PC-3 (cell line): ENCODE measurements at regions not wholly inside any gene's neighbourhood (a gene's known extent, or its start where the extent isn't known, plus 50 kb on each side); places are given as distances from the start of the nearest gene placed in this dataset.

ENCODE experiments used
- ATAC-seq: fragments of 200-7000 bp; cut with Tn5 transposase; 2 replicates; pipeline ENCODE4 v1.9.1; 2020; ENCODE audit warnings: mild to moderate bottlenecking, moderate library complexity
- BruUV-seq: library from RNA; stranded (reverse); fragments of 400-500 nt; replicated peaks from 2 replicates; lab custom pipeline; 2021; lab: Mats Ljungman, UMichigan
- CTCF ChIA-PET: fragments of 300-600 bp; sonication (Branson Sonifier 250); formaldehyde crosslinking; loops from one replicate; lab custom pipeline; 2022; ENCODE audit warnings: antibody characterized with exemption; lab: Charles Lee
- POLR2A ChIA-PET: fragments of 300-600 bp; sonication (Branson Sonifier 250); formaldehyde crosslinking; loops from one replicate; lab custom pipeline; 2022; ENCODE audit warnings: antibody characterized with exemption; ENCODE audit not compliant: unreplicated experiment; lab: Charles Lee
- DNase-seq: peaks from one replicate; pipeline ENCODE4 v3.0.0-alpha.2; 2015
- H2AFZ ChIP-seq: fragments of 300-600 bp; sonication (generic); 2 replicates; pipeline ENCODE4 v1.6.0; 2016; ENCODE audit warnings: antibody characterized with exemption, low read length
- H3F3A ChIP-seq: fragments of 300-600 bp; sonication (generic); one replicate; pipeline ENCODE4 v1.6.0; 2017; ENCODE audit warnings: antibody characterized with exemption, low read length, control low read depth, mild to moderate bottlenecking; ENCODE audit not compliant: unreplicated experiment
- H3K27ac ChIP-seq: fragments of 300-600 bp; sonication (generic); 2 replicates; pipeline ENCODE4 v1.5.1; 2016; ENCODE audit warnings: mild to moderate bottlenecking, low read length
- H3K27me3 ChIP-seq: fragments of 300-600 bp; sonication (generic); 2 replicates; pipeline ENCODE4 v1.6.1; 2016; ENCODE audit warnings: low read length, mixed read lengths
- H3K36me3 ChIP-seq: fragments of 300-600 bp; sonication (generic); 2 replicates; pipeline ENCODE4 v1.6.1; 2016; ENCODE audit warnings: low read depth, mixed run types, low read length, mixed read lengths
- H3K4me1 ChIP-seq: fragments of 300-600 bp; sonication (generic); 2 replicates; pipeline ENCODE4 v1.5.1; 2016; ENCODE audit warnings: low read length; ENCODE audit not compliant: insufficient read depth
- H3K4me2 ChIP-seq: fragments of 300-600 bp; sonication (generic); 2 replicates; pipeline ENCODE4 v1.6.0; 2016; ENCODE audit warnings: low read length
- H3K4me3 ChIP-seq: fragments of 300-600 bp; sonication (generic); 2 replicates; pipeline ENCODE4 v1.5.1; 2016; ENCODE audit warnings: mild to moderate bottlenecking, low read length, mixed read lengths
- H3K79me2 ChIP-seq: fragments of 300-600 bp; sonication (generic); 2 replicates; pipeline ENCODE4 v1.6.1; 2017; ENCODE audit warnings: low read length, mixed read lengths
- H3K9ac ChIP-seq: fragments of 300-600 bp; sonication (generic); 2 replicates; pipeline ENCODE4 v1.6.0; 2016; ENCODE audit warnings: mild to moderate bottlenecking, low read length
- H3K9me2 ChIP-seq: fragments of 300-600 bp; sonication (generic); replicated peaks from 2 replicates; pipeline ENCODE4 v1.6.1; 2016; ENCODE audit warnings: mixed run types, low read length, mixed read lengths
- H3K9me3 ChIP-seq: fragments of 300-600 bp; sonication (generic); 2 replicates; pipeline ENCODE4 v1.6.1; 2016; ENCODE audit warnings: low read length, mixed read lengths
- H4K20me1 ChIP-seq: fragments of 300-600 bp; sonication (generic); 2 replicates; pipeline ENCODE4 v1.6.1; 2016; ENCODE audit warnings: low read length, mixed read lengths
- EZH2 ChIP-seq: fragments of 300-600 bp; sonication (generic); IDR thresholded peaks from one replicate; pipeline ENCODE4 v1.6.1; 2017; ENCODE audit warnings: antibody characterized with exemption, mild to moderate bottlenecking, low read length; ENCODE audit not compliant: unreplicated experiment
- EZH2phosphoT487 ChIP-seq: fragments of 300-600 bp; sonication (generic); IDR thresholded peaks from 2 replicates; pipeline ENCODE4 v1.6.1; 2018; ENCODE audit warnings: mild to moderate bottlenecking, antibody characterized with exemption, low read length, borderline replicate concordance
- intact Hi-C: fragments of 100-400 bp; cut with micrococcal nuclease; formaldehyde crosslinking; loops from 2 replicates; pipeline ENCODE4 v1.9.0; 2023
- TF ChIP-seq, protein P1 (sequence below): fragments of 300-600 bp; sonication (generic); conservative IDR thresholded peaks from 2 replicates; pipeline ENCODE4 v1.5.1; 2017; ENCODE audit warnings: antibody characterized with exemption, low read depth, mild to moderate bottlenecking, low read length

DNA sequence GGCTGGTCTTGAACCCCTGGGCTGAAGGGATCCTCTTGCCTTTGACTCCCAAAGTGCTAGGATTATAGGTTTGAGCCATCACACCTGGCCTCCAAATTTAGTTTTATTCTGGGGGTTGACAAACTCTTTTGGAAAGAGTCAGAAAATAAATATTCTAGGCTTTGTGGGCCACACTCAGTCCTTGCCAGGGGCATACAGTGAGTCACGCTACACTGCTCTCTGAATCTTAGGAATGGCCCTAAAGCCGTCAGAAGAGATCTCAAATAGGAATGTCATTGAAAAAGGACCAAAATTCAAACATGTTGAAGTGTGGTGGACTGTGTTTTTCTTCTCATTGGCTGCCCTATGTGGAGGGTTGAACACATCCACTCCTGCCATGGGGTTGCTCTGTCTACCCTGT is 127.7 kb upstream of the BASP1 start:
- intact Hi-C loops, result no loop called here
- POLR2A ChIA-PET, result no interaction called here
- H3K27me3 ChIP-seq, result no peaks in the 10 kb centered on the region
- CTCF ChIA-PET, result no interaction called here
- no peaks in the 10 kb centered on the region for H3F3A ChIP-seq
- H3K79me2 ChIP-seq, result no peaks in the 10 kb centered on the region
- H3K4me1 ChIP-seq, result peaks cover 13% of the 10 kb centered on the region
- no peaks in the 10 kb centered on the region for H3K9me2 ChIP-seq
- no peak overlapping the region for H3K4me3 ChIP-seq
- no TSS peak for BruUV-seq
- no peaks in the 10 kb centered on the region for H3K9me3 ChIP-seq
- ATAC-seq, result peak; percentile 67
- H4K20me1 ChIP-seq, result no peaks in the 10 kb centered on the region
- no peak overlapping the region for H3K9ac ChIP-seq
- peak overlapping the region; percentile 36 for H2AFZ ChIP-seq
- H3K27ac ChIP-seq, result peak overlapping the region; percentile 9; the same call in 1 of the 2 replicates
- DNase-seq, result peak; percentile 86
- H3K36me3 ChIP-seq, result no peaks in the 10 kb centered on the region
- TF ChIP-seq EZH2 (no peak), EZH2phosphoT487 (no peak)
- TF ChIP-seq, protein P1, sequence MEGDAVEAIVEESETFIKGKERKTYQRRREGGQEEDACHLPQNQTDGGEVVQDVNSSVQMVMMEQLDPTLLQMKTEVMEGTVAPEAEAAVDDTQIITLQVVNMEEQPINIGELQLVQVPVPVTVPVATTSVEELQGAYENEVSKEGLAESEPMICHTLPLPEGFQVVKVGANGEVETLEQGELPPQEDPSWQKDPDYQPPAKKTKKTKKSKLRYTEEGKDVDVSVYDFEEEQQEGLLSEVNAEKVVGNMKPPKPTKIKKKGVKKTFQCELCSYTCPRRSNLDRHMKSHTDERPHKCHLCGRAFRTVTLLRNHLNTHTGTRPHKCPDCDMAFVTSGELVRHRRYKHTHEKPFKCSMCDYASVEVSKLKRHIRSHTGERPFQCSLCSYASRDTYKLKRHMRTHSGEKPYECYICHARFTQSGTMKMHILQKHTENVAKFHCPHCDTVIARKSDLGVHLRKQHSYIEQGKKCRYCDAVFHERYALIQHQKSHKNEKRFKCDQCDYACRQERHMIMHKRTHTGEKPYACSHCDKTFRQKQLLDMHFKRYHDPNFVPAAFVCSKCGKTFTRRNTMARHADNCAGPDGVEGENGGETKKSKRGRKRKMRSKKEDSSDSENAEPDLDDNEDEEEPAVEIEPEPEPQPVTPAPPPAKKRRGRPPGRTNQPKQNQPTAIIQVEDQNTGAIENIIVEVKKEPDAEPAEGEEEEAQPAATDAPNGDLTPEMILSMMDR, result no peak
- H3K4me2 ChIP-seq, result no peak overlapping the region

DNA sequence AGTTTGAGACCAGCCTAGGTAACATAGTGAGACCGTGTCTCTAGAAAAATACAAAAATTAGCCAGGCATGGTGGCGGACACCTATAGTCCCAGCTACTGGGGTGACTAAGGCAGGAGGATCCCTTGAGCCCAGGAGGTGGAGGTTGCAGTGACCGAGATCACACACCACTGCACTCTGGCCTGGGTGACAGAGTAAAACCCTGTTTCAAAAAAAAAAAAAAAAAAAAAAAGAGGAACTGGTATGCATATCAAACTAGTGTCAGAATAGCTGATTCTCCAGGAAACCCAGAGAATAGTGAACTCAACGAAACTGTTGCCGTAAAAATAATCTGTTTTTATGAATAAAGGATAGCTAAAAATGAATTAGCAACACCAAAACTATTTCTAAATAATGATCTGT is 126.6 kb upstream of the BASP1 start:
- Histone ChIP-seq H3F3A (no peaks in the 10 kb centered on the region), H3K79me2 (no peaks in the 10 kb centered on the region), H4K20me1 (no peaks in the 10 kb centered on the region), H3K9me2 (no peaks in the 10 kb centered on the region), H3K27me3 (no peaks in the 10 kb centered on the region), H3K4me1 (peaks cover 13% of the 10 kb centered on the region), H3K9ac (no peak overlapping the region), H3K27ac (no peak overlapping the region), H3K36me3 (no peaks in the 10 kb centered on the region), H3K9me3 (no peaks in the 10 kb centered on the region), H2AFZ (no peak overlapping the region), H3K4me3 (no peak overlapping the region), H3K4me2 (no peak overlapping the region)
- CTCF ChIA-PET, result interaction anchor here (0.6 kb wide), 1 partner anchor 300 kb away, joined by 4 read pairs; no protein-coding TSS in a partner anchor
- no TSS peak for BruUV-seq
- intact Hi-C loops, result no loop called here
- DNase-seq, result no peak
- POLR2A ChIA-PET, result interaction anchor here (0.6 kb wide), 1 partner anchor 23 kb away, joined by 33 read pairs; no protein-coding TSS in a partner anchor
- no peak for ATAC-seq
- TF ChIP-seq, protein P1, result no peak
- no peak for TF ChIP-seq EZH2
- TF ChIP-seq EZH2phosphoT487, result no peak

DNA sequence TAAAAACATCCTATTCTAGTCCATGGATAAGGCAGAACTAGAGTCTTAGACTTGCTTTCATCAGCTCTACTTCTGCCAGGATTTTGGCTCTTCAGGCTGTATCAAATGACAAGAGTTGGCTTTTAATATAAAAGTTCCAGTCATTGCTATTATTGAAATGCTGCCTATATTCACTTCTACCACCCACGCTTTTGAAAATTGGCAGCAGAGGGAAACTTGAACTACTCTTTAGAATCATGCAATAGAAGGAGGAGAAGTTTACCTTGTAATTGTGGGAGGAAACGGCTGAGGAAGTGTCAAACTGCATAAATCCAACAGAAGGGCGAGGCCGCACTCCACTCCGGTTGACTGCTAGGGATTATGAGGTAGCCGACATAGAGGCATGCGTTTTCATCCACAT is 122.6 kb upstream of the BASP1 start:
- H3K79me2 ChIP-seq, result no peaks in the 10 kb centered on the region
- CTCF ChIA-PET, result no interaction called here
- intact Hi-C loops, result no loop called here
- no peaks in the 10 kb centered on the region for H3K27me3 ChIP-seq
- no peak for ATAC-seq
- no peak overlapping the region for H3K9ac ChIP-seq
- H2AFZ ChIP-seq, result no peak overlapping the region
- H3K27ac ChIP-seq, result no peak overlapping the region
- H3K36me3 ChIP-seq, result no peaks in the 10 kb centered on the region
- H3K4me3 ChIP-seq, result no peak overlapping the region
- H3K9me3 ChIP-seq, result no peaks in the 10 kb centered on the region
- no peaks in the 10 kb centered on the region for H3K9me2 ChIP-seq
- no peak for TF ChIP-seq EZH2phosphoT487
- TF ChIP-seq, protein P1, result no peak
- no peak for TF ChIP-seq EZH2
- POLR2A ChIA-PET, result no interaction called here
- H4K20me1 ChIP-seq, result no peaks in the 10 kb centered on the region
- no peak overlapping the region for H3K4me2 ChIP-seq
- H3K4me1 ChIP-seq, result peaks cover 4% of the 10 kb centered on the region
- BruUV-seq, result no TSS peak
- no peak for DNase-seq
- H3F3A ChIP-seq, result no peaks in the 10 kb centered on the region
